ENCODE measurements at regions not wholly inside any gene's neighbourhood (a gene's known extent, or its start where the extent isn't known, plus 50 kb on each side); places are given as distances from the start of the nearest gene placed in this dataset.

DNA sequence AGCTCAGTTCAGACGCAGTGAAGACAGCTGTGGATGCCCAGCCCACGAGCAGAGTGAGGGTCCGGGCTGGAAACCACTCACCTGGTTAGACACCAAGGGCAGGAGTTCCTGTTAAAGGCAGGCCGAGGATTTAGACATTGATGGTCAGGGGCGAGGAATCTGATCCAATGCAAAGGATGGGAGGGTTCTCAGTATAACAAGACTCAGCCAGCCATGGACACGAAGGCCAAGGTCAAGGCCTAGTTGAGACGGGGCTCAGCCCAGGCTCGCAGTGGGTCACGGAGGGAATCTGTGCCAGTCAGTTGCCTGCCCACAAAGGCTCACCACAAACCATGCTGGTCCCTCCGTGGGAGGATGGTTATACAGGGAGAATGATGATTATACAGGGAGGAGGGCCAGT, 63.3 kb upstream of the FCN1 start:
- intact Hi-C loops (cut with micrococcal nuclease): loop anchor here (10.0 kb wide), 1 partner anchor 286 kb away; no protein-coding TSS in a partner anchor

More for the DNA sequence above, 63.3 kb upstream of the FCN1 start:
- Histone ChIP-seq H3K9me3 (ENCODE audit: control insufficient read depth in 1 of 2, insufficient read depth in 1 of 2, low read depth in 1 of 2, low read length in 2 of 2) (no peaks in the 10 kb centered on the region), H3K4me1 (ENCODE audit: control insufficient read depth in 1 of 2, insufficient read depth in 2 of 2, low read length in 2 of 2) (no peaks in the 10 kb centered on the region), H3K9me2 (ENCODE audit: insufficient read depth) (no peaks in the 10 kb centered on the region), H3K4me2 (ENCODE audit: low read length) (no peak overlapping the region), H3K9ac (ENCODE audit: low read length) (no peak overlapping the region), H3K4me3 (replicated peaks in 1 of 2; ENCODE audit: low read depth in 1 of 2, low read length in 2 of 2) (no peak overlapping the region), H3K36me3 (ENCODE audit: control insufficient read depth in 1 of 2, insufficient read depth in 2 of 2, low read length in 2 of 2) (no peaks in the 10 kb centered on the region), H4K20me1 (ENCODE audit: insufficient read depth) (no peaks in the 10 kb centered on the region), H3K79me2 (ENCODE audit: insufficient read depth, low read length) (no peaks in the 10 kb centered on the region), H3K27me3 (ENCODE audit: insufficient read depth, low read length) (0 out of 2 replicates have a peak, but pooled peaks cover 5% of the 10 kb centered on the region), H2AFZ (ENCODE audit: low read depth, low read length, poor library complexity, severe bottlenecking) (no peak overlapping the region), H3K27ac (ENCODE audit: low read depth, low read length) (no peak overlapping the region)
- ATAC-seq (no peak), DNase-seq (ENCODE audit: low read depth, low spot score) (no peak)
- TF ChIP-seq, protein P1, sequence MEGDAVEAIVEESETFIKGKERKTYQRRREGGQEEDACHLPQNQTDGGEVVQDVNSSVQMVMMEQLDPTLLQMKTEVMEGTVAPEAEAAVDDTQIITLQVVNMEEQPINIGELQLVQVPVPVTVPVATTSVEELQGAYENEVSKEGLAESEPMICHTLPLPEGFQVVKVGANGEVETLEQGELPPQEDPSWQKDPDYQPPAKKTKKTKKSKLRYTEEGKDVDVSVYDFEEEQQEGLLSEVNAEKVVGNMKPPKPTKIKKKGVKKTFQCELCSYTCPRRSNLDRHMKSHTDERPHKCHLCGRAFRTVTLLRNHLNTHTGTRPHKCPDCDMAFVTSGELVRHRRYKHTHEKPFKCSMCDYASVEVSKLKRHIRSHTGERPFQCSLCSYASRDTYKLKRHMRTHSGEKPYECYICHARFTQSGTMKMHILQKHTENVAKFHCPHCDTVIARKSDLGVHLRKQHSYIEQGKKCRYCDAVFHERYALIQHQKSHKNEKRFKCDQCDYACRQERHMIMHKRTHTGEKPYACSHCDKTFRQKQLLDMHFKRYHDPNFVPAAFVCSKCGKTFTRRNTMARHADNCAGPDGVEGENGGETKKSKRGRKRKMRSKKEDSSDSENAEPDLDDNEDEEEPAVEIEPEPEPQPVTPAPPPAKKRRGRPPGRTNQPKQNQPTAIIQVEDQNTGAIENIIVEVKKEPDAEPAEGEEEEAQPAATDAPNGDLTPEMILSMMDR (IDR thresholded peaks at IDR 0.05 in 2 of 3, conservative IDR thresholded peaks at IDR 0.05 in 1 of 3; ENCODE audit: borderline replicate concordance in 1 of 3, insufficient read depth in 1 of 3, low read depth in 2 of 3, low read length in 2 of 3): no peak
- TF ChIP-seq EZH2 (IDR thresholded peaks at IDR 0.05): no peak
- TF ChIP-seq, protein P2, sequence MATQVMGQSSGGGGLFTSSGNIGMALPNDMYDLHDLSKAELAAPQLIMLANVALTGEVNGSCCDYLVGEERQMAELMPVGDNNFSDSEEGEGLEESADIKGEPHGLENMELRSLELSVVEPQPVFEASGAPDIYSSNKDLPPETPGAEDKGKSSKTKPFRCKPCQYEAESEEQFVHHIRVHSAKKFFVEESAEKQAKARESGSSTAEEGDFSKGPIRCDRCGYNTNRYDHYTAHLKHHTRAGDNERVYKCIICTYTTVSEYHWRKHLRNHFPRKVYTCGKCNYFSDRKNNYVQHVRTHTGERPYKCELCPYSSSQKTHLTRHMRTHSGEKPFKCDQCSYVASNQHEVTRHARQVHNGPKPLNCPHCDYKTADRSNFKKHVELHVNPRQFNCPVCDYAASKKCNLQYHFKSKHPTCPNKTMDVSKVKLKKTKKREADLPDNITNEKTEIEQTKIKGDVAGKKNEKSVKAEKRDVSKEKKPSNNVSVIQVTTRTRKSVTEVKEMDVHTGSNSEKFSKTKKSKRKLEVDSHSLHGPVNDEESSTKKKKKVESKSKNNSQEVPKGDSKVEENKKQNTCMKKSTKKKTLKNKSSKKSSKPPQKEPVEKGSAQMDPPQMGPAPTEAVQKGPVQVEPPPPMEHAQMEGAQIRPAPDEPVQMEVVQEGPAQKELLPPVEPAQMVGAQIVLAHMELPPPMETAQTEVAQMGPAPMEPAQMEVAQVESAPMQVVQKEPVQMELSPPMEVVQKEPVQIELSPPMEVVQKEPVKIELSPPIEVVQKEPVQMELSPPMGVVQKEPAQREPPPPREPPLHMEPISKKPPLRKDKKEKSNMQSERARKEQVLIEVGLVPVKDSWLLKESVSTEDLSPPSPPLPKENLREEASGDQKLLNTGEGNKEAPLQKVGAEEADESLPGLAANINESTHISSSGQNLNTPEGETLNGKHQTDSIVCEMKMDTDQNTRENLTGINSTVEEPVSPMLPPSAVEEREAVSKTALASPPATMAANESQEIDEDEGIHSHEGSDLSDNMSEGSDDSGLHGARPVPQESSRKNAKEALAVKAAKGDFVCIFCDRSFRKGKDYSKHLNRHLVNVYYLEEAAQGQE (IDR thresholded peaks at IDR 0.05; ENCODE audit: low read depth): no peak
- TF ChIP-seq, protein P3, sequence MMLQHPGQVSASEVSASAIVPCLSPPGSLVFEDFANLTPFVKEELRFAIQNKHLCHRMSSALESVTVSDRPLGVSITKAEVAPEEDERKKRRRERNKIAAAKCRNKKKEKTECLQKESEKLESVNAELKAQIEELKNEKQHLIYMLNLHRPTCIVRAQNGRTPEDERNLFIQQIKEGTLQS (IDR thresholded peaks at IDR 0.05): no peak
- TF ChIP-seq YY1 (IDR thresholded peaks at IDR 0.05; ENCODE audit: extremely low read depth, insufficient replicate concordance, low read depth, low read length): no peak
- no peak for TF ChIP-seq RAD21 (IDR thresholded peaks at IDR 0.05; ENCODE audit: low read depth)
- TF ChIP-seq, protein P4, sequence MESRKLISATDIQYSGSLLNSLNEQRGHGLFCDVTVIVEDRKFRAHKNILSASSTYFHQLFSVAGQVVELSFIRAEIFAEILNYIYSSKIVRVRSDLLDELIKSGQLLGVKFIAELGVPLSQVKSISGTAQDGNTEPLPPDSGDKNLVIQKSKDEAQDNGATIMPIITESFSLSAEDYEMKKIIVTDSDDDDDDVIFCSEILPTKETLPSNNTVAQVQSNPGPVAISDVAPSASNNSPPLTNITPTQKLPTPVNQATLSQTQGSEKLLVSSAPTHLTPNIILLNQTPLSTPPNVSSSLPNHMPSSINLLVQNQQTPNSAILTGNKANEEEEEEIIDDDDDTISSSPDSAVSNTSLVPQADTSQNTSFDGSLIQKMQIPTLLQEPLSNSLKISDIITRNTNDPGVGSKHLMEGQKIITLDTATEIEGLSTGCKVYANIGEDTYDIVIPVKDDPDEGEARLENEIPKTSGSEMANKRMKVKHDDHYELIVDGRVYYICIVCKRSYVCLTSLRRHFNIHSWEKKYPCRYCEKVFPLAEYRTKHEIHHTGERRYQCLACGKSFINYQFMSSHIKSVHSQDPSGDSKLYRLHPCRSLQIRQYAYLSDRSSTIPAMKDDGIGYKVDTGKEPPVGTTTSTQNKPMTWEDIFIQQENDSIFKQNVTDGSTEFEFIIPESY (IDR thresholded peaks at IDR 0.05; ENCODE audit: extremely low read depth, insufficient replicate concordance, low read length): no peak
- no peak for TF ChIP-seq SIN3A (IDR thresholded peaks at IDR 0.05; ENCODE audit: low read depth)
- no peak for TF ChIP-seq TCF7L2 (IDR thresholded peaks at IDR 0.05; ENCODE audit: borderline replicate concordance, extremely low read depth, insufficient read depth, insufficient read length)
- TF ChIP-seq ZFX (IDR thresholded peaks at IDR 0.05): no peak
- TF ChIP-seq SRF (IDR thresholded peaks at IDR 0.05; ENCODE audit: low read depth): no peak
- TF ChIP-seq ELF1 (IDR thresholded peaks at IDR 0.05; ENCODE audit: borderline replicate concordance, low read depth): no peak
- no peak for TF ChIP-seq CBX3 (IDR thresholded peaks at IDR 0.05; ENCODE audit: low read depth)
- no peak for TF ChIP-seq POLR2AphosphoS5 (IDR thresholded peaks at IDR 0.05; ENCODE audit: low read depth, low read length)
- CTCF ChIA-PET: no interaction called here
- POLR2A ChIA-PET: no interaction called here
- RAD21 ChIA-PET (ENCODE audit: low non-redundant PET in 1 of 2, low total read pairs in 2 of 2, uncharacterized antibody in 2 of 2, unreplicated experiment in 2 of 2): no interaction called here
- BruUV-seq (replicated peaks): no TSS peak

Measured in HCT116 (cell line).